Caco-2 (cell line): ENCODE measurements at regions not wholly inside any gene's neighbourhood (a gene's known extent, or its start where the extent isn't known, plus 50 kb on each side); places are given as distances from the start of the nearest gene placed in this dataset.

Source experiments
- BruUV-seq: library from RNA; stranded (reverse); fragments of 400-500 nt; replicated peaks from 2 replicates; lab custom pipeline; 2021; lab: Mats Ljungman, UMichigan
- CTCF ChIA-PET: fragments of 300-600 bp; sonication (Branson Sonifier 250); formaldehyde crosslinking; loops from one replicate; lab custom pipeline; 2022; ENCODE audit warnings: antibody characterized with exemption; lab: Charles Lee
- POLR2A ChIA-PET: fragments of 300-600 bp; sonication (Branson Sonifier 250); formaldehyde crosslinking; loops from one replicate; lab custom pipeline; 2022; ENCODE audit warnings: antibody characterized with exemption; lab: Charles Lee
- DNase-seq, 2 experiments: peaks; one replicate each; pipeline versions ENCODE4 v3.0.0 to v3.0.0-alpha.2; 2020 to 2022
- H3K27me3 ChIP-seq: replicated peaks from 2 replicates; pipeline ENCODE4 v1.6.0; 2011; ENCODE audit warnings: low read length; ENCODE audit not compliant: control insufficient read depth, insufficient read depth
- H3K36me3 ChIP-seq: 2 replicates; pipeline ENCODE4 v1.5.1; 2011; ENCODE audit warnings: low read length; ENCODE audit not compliant: control insufficient read depth, insufficient read depth
- H3K4me1 ChIP-seq: fragments of 250-450 bp; sonication (Bioruptor Pico); 2 replicates; pipeline ENCODE4 v1.5.1; 2020; ENCODE audit warnings: mild to moderate bottlenecking
- H3K4me3 ChIP-seq: 2 replicates; pipeline ENCODE4 v1.5.1; 2011; ENCODE audit warnings: low read depth, mild to moderate bottlenecking, control low read depth, low read length
- H3K9me3 ChIP-seq: fragments of 250-450 bp; sonication (Bioruptor Pico); 2 replicates; pipeline ENCODE4 v1.5.1; 2020; ENCODE audit warnings: mild to moderate bottlenecking, moderate library complexity
- H3K27ac Mint-ChIP-seq: one replicate; pipeline ENCODE4 v1.8.0; 2022; ENCODE audit warnings: mixed read lengths; ENCODE audit not compliant: unreplicated experiment
- H3K27me3 Mint-ChIP-seq: one replicate; pipeline ENCODE4 v1.8.0; 2022; ENCODE audit warnings: mixed read lengths; ENCODE audit not compliant: insufficient read depth, unreplicated experiment
- H3K36me3 Mint-ChIP-seq: one replicate; pipeline ENCODE4 v1.8.0; 2022; ENCODE audit warnings: mild to moderate bottlenecking, mixed read lengths; ENCODE audit not compliant: insufficient read depth, unreplicated experiment
- H3K4me1 Mint-ChIP-seq: one replicate; pipeline ENCODE4 v1.8.0; 2022; ENCODE audit warnings: low read depth, mixed read lengths; ENCODE audit not compliant: unreplicated experiment
- H3K4me3 Mint-ChIP-seq: one replicate; pipeline ENCODE4 v1.8.0; 2022; ENCODE audit warnings: mild to moderate bottlenecking, moderate library complexity, mixed read lengths; ENCODE audit not compliant: unreplicated experiment
- H3K9me3 Mint-ChIP-seq: one replicate; pipeline ENCODE4 v1.8.0; 2022; ENCODE audit warnings: mixed read lengths; ENCODE audit not compliant: unreplicated experiment
- intact Hi-C: fragments of 100-400 bp; cut with micrococcal nuclease; formaldehyde crosslinking; loops from one replicate; pipeline ENCODE4 v1.10.0; 2022; ENCODE audit not compliant: unreplicated experiment
- TF ChIP-seq, protein P1 (sequence below), 2 experiments: fragments of 200-600 bp in 1 of 2; IDR thresholded peaks; 1 replicate in 1 of 2; 2 replicates in 1 of 2; pipeline versions ENCODE4 v1.5.1 to v1.8.0; 2011 to 2022; ENCODE audit warnings: antibody characterized with exemption in 1 of 2, control low read depth in 1 of 2, inconsistent platforms in 1 of 2, low read depth in 1 of 2, low read length in 1 of 2, mild to moderate bottlenecking in 1 of 2, moderate library complexity in 1 of 2; ENCODE audit not compliant: insufficient read depth in 1 of 2, severe bottlenecking in 1 of 2, unreplicated experiment in 1 of 2

DNA sequence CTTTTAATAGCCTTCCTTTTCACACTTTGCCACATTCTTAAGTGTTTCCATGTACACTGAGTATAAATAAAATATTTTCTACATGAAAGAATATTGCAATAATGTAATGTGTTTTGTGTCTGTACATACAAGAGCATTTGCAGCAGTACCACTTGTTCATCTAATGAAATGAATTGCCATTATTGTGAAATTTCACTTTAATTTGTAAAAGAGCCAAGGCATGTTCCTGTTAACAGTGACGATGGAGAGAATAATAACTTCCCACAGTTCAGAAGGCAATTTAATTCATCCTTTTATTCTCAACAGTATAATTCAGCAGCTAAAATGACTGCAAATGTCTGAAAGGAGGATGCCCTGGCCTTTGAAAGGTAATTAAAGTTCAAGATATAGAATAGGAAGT lies 853.9 kb downstream of the LRRTM4 start:
- ChIA-PET CTCF (no interaction called here), POLR2A (no interaction called here)
- Mint-ChIP-seq H3K27ac (no peak overlapping the region), H3K36me3 (no peaks in the 10 kb centered on the region), H3K27me3 (no peaks in the 10 kb centered on the region), H3K4me1 (no peaks in the 10 kb centered on the region), H3K4me3 (no peak overlapping the region), H3K9me3 (no peaks in the 10 kb centered on the region)
- Histone ChIP-seq H3K4me3 (no peak overlapping the region), H3K4me1 (no peaks in the 10 kb centered on the region), H3K27me3 (no peaks in the 10 kb centered on the region; the same call in 1 of the 2 replicates), H3K9me3 (no peaks in the 10 kb centered on the region), H3K36me3 (no peaks in the 10 kb centered on the region)
- no peak for DNase-seq
- no TSS peak for BruUV-seq
- TF ChIP-seq, protein P1, sequence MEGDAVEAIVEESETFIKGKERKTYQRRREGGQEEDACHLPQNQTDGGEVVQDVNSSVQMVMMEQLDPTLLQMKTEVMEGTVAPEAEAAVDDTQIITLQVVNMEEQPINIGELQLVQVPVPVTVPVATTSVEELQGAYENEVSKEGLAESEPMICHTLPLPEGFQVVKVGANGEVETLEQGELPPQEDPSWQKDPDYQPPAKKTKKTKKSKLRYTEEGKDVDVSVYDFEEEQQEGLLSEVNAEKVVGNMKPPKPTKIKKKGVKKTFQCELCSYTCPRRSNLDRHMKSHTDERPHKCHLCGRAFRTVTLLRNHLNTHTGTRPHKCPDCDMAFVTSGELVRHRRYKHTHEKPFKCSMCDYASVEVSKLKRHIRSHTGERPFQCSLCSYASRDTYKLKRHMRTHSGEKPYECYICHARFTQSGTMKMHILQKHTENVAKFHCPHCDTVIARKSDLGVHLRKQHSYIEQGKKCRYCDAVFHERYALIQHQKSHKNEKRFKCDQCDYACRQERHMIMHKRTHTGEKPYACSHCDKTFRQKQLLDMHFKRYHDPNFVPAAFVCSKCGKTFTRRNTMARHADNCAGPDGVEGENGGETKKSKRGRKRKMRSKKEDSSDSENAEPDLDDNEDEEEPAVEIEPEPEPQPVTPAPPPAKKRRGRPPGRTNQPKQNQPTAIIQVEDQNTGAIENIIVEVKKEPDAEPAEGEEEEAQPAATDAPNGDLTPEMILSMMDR (IDR thresholded peaks at IDR 0.05; ENCODE audit: insufficient read depth in 1 of 2, low read depth in 1 of 2, low read length in 1 of 2, severe bottlenecking in 1 of 2, unreplicated experiment in 1 of 2) = no peak
- intact Hi-C loops = no loop called here

- H3K4me1 Mint-ChIP-seq = no peaks in the 10 kb centered on the region
- no peaks in the 10 kb centered on the region for H3K36me3 ChIP-seq
- TF ChIP-seq, protein P1 (IDR thresholded peaks at IDR 0.05; ENCODE audit: insufficient read depth in 1 of 2, low read depth in 1 of 2, low read length in 1 of 2, severe bottlenecking in 1 of 2, unreplicated experiment in 1 of 2) = no peak
- H3K27ac Mint-ChIP-seq = no peak overlapping the region
- H3K4me3 ChIP-seq = no peak overlapping the region
- no peaks in the 10 kb centered on the region for H3K9me3 Mint-ChIP-seq
- CTCF ChIA-PET = no interaction called here
- H3K4me3 Mint-ChIP-seq = no peak overlapping the region
- no peaks in the 10 kb centered on the region for H3K36me3 Mint-ChIP-seq
- H3K4me1 ChIP-seq = no peaks in the 10 kb centered on the region
- no peaks in the 10 kb centered on the region for H3K9me3 ChIP-seq
- intact Hi-C loops = no loop called here
- DNase-seq = no peak
- H3K27me3 Mint-ChIP-seq = no peaks in the 10 kb centered on the region
- POLR2A ChIA-PET = no interaction called here
- BruUV-seq = no TSS peak
- no peaks in the 10 kb centered on the region; the same call in 1 of the 2 replicates for H3K27me3 ChIP-seq
Observed at GRCh38 chr2:76667821-76668271, 854.3 kb downstream of the LRRTM4 start.

GRCh38 chr2:76642129-76642528 lies 880.0 kb downstream of the LRRTM4 start:
- CTCF ChIA-PET = no interaction called here
- DNase-seq = no peak
- H3K27me3 ChIP-seq = no peaks in the 10 kb centered on the region
- Mint-ChIP-seq H3K27ac (no peak overlapping the region), H3K4me3 (no peak overlapping the region), H3K36me3 (no peaks in the 10 kb centered on the region), H3K27me3 (no peaks in the 10 kb centered on the region), H3K9me3 (peaks cover 12% of the 10 kb centered on the region), H3K4me1 (no peaks in the 10 kb centered on the region)
- H3K4me1 ChIP-seq = no peaks in the 10 kb centered on the region
- H3K9me3 ChIP-seq = 0 out of 2 replicates have a peak, but pooled peaks cover 3% of the 10 kb centered on the region
- intact Hi-C loops = no loop called here
- BruUV-seq = no TSS peak
- POLR2A ChIA-PET = no interaction called here
- H3K36me3 ChIP-seq = no peaks in the 10 kb centered on the region
- H3K4me3 ChIP-seq = no peak overlapping the region
- TF ChIP-seq, protein P1 (IDR thresholded peaks at IDR 0.05; ENCODE audit: insufficient read depth in 1 of 2, low read depth in 1 of 2, low read length in 1 of 2, severe bottlenecking in 1 of 2, unreplicated experiment in 1 of 2) = no peak
